Myocyte (in vitro differentiated cells): ENCODE measurements at regions not wholly inside any gene's neighbourhood (a gene's known extent, or its start where the extent isn't known, plus 50 kb on each side); places are given as distances from the start of the nearest gene placed in this dataset.
A peak's percentile ranks its signal among the peaks of the same experiment; 100 is the strongest.
"Not testable (repeated sequence)": the region's sequence is repeated elsewhere in the genome, so short reads cannot be mapped to it uniquely, and the experiment has no call there.

Experiments
- DNase-seq: peaks from one replicate; pipeline ENCODE4 v3.0.0-alpha.2; 2012; ENCODE audit warnings: low read depth

DNA sequence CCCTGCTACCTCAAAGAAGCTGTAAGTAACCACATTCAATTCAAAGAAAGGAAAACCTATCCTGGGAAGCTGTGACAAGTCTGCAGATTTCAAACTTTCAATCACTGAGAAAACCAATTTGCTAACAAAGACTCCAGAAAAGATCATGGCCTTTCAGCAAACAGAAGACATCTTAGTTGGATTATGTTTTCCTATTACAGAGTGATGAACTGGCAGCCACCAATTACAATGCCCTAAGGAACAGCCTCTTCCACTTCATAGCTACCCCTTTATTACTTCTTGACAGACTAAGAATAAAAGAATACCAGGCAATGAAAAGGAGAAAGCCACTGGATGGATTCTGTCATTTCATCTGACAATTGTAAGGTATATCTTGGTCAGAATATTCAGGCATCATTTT lies 128.2 kb upstream of the RASEF start:
- no peak for DNase-seq

- DNase-seq = not testable (repeated sequence)
These were observed 126.1 kb upstream of the RASEF start for GRCh38 chr9:83189026-83189425.

GRCh38 chr9:83188277-83188676 lies 125.3 kb upstream of the RASEF start:
- no peak for DNase-seq

GRCh38 chr9:83186155-83186737 lies 123.3 kb upstream of the RASEF start:
- DNase-seq = no peak

- no peak for DNase-seq
These were observed 122.7 kb upstream of the RASEF start for GRCh38 chr9:83185488-83186154.

- DNase-seq = no peak
These were observed 120.7 kb upstream of the RASEF start for GRCh38 chr9:83183621-83184020.

- no peak for DNase-seq
These were observed 119.1 kb upstream of the RASEF start for GRCh38 chr9:83182071-83182470.

DNA sequence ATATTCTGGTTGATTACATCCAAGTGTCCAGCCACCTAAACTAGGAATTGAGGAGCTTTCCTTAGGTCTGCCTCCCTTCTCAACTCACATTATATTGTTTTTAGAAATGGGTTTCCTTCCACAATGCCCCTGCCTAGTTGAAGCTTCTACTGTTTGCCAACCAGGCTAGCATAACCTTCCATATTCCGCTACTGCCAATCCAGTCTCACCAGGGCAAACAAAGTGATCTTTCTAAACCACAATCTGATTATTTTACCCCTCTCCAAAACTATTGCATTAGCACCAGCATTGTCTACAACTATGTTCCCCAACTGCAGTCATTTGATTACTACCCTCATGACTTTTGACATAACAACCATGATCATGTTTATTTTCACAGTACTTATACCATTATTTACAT lies 115.8 kb upstream of the RASEF start:
- no peak for DNase-seq

DNA sequence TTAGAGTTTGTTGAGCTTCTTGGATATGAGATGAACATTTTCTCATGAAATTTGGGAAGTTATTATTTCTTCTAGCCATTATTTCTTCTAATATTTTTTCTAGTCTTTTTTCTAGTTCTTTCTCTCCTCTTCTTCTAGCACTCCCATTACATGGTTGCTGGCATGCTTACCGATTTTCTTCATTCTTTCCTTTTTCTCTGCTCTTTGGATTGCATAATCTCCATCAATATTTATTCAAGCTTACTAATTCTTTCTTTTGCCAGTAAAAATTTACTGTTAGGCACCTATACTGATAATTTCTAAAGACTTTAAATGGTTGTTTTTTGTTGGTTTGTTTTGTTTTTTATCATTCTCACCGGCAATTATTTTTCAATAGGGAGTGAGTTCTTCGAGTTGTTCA lies 114.8 kb upstream of the RASEF start:
- no peak for DNase-seq

DNA sequence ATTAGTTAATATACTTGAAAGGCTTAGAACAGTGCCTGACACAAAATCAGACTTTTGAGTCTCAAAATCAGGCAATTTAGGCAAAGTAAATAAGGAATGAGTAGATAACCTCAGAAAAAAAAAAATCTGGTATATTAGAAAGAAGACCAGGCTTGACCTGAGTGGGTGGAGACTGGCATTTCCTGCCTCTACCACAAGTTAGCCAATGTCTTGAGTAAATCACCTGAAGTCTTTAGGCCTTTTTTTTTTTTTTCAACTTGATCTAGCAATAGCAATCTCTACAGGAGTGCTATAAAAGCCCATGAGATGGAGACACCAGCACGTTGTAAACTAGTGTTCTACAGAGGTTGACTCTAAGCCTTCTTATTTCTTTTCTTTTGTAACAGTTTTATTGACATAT lies 104.2 kb upstream of the RASEF start:
- no peak for DNase-seq

- DNase-seq = no peak
These were observed 103.4 kb upstream of the RASEF start for GRCh38 chr9:83166372-83166771.

DNA sequence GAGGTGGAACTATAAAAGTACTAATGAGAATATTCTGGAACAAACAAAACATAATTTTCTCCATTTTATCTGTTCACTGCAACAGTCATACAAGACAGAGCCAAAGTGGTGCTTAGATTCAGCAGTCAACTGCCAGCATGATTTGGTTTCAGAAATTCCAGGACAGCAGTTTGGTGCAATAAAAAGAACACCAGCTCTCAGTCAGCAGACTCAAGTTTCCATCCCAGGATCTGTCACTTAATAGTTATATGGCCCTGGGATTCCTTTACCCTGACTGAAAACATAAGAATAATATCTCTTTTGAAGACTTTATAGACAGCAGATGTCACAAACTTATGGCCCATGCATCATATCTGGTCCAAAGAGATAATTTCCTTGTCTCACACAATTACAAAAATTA lies 92.8 kb upstream of the RASEF start:
- no peak for DNase-seq

DNA sequence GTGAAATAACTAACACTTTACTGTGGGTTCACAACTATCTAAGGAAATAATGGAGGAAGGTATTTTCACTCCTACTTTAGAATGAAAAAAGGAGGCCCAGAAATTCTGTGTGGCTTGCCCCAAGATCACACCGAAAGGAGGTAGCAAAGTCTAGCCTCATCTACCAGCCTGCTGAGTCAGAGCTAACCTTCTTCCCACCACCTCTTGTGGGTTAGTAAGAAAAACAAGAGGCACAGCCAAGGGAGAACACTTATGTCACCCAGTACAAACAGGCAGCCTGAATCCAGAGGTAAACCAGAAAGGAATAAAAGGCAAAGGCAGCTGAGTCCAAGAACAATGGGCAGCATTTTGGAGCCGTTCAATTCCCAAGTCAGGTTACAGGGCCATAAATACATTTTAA lies 91.9 kb upstream of the RASEF start:
- no peak for DNase-seq

DNA sequence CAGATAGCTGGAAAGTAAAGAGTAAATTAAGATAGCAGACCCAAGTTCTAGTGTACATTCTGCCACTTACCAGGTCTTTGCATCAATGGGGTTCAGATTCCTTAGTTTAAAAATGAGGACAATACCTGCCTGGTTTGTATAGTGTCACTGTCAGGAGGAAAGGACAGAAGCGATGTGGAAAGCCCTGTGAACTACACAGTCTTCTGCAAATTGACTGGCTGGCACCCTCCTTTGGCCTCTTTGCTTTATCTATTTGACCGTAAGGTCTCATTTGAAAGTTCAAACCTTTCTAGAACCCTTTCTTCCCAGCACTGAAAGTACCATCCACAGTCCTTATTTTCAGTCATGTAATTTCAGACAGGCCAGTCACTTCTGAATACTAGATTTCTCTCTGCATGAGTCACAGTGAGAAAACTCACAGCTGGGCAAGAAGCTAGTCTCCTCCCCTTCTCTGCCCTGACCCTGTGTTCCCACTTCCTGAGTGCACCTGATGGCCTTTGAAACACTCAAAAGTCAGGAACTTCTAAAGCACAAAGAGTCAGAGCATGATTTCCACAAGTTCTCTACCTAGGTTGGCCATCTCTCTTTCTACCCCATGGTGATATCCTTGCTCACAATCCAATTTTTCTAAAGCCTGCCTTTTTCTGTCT lies 91.3 kb upstream of the RASEF start:
- peak; percentile 26 for DNase-seq

- DNase-seq = no peak
These were observed 90.1 kb upstream of the RASEF start for GRCh38 chr9:83153030-83153429.

DNA sequence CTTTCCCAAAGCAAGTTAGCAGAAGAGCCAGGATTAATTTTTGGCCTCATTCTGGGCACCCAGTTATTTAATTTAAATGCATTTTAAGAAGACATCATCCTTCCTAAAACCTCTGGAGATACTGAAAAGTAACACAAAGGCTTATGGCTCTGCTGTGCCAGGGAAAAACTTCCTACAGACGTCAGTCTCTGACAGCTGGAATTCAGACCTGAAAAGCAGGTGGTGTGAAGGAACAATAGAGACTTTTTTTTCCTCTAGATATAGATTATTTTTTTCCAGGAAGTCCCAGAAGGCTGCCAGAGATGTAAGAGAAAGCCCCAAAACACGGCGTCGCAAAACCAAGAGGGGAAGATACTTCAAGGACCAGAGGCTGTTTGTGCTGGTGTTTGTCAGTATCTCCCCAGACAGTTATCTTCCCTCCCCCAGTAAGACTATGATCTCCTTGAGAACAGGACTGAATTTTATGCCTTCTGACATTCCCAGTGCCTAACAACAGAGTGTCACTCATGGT lies 88.7 kb upstream of the RASEF start:
- no peak for DNase-seq

DNA sequence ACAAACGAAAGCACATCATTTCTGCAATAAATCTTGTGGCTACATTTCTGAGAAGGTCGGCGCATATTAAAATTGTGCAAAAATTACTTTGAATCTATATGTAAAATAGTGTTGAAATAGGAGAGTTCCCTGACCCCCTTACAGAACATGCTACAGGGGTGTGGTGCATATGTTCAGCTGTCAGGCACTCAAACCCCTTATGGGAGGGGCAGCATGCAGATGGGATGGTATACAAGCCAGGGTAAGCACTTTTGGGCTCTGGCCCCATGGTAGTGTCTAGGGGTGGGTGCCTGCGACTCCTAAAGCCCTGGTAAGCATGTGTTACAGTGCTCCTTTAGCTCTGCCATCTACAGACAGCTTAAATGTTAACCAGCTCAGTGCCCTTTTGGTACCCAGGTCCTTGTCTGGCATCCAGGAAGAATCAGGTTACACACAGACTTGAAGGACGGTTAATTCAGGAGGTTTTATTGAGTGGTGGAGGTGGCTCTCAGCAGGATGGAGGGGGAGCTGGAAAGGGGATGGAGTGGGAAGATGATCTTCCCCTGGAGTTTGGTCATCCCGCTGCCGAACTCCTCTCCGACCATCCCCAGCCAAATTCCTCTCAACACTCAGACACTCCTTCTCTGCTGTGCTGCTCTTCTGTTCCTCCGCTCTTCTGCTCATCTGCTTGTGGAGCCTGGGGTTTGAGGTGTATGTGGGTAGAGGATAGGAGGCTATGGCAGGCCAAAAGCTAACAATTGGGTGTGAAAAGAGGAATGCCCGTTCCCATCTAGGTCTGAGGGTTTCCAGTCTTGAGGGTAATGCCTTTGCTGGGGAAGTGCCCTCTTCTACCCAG lies 84.6 kb upstream of the RASEF start:
- no peak for DNase-seq

DNA sequence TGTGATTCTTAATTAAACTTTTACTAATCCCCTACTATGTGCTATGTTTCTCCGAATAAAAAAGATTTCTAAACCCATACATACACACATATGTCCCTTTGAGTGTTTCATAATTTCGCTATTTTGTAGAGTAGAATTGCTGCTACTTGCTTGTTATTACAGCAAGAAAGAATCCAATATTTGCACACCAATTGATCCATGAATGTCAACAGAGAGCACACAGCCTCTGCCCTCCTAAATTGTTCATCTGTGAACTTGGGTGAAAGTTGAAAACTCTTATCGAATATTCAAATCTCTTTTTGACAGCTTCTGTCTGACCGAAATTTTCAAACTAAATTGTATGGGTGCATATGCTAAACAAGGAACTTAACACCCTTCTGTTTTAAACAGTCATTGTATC lies 83.4 kb upstream of the RASEF start:
- DNase-seq = no peak

DNA sequence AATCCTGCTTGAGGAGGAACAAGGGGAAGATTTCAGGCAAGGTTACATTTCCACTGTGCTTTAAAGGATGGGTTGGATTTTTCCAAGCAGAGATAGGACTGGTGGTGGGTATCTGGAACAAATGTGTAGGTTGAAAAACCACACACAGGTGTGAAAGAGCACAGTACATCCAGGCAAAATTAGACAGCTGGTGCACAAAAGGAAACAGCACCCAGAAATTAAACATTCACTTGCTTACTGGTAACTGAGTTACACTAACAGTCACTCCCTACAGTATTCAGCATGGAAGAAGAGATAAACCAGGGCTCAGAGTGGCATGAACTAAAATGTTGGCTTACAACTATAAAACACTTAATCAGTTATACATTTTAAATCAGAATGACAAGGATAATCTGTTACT lies 81.5 kb upstream of the RASEF start:
- DNase-seq = no peak

DNA sequence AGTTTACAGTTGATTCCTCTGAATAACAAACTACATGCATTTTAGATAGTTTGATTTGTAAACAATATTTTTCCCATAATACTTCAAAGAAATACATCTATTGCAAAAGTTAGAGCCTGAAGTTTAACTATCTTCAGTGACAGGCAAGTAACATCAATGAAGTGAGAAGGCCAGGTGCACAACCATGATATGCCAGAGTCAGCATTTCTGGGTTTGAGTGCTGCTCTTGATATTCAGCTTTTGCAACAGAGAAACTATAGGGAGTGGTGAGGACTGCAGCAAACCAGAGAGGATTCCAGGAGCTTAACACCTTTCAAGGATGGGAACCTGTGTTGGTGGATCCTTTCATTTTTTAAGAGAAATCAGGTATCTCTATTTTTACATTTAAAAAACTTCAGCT lies 79.4 kb upstream of the RASEF start:
- no peak for DNase-seq

- DNase-seq = no peak
These were observed 78.9 kb upstream of the RASEF start for GRCh38 chr9:83141887-83142286.

- DNase-seq = no peak
These were observed 77.1 kb upstream of the RASEF start for GRCh38 chr9:83140061-83140460.
